HG03066 (cell line): ENCODE measurements at regions not wholly inside any gene's neighbourhood (a gene's known extent, or its start where the extent isn't known, plus 50 kb on each side); places are given as distances from the start of the nearest gene placed in this dataset.

Experiments
- ATAC-seq: cut with Tn5 transposase; IDR thresholded peaks from one replicate; pipeline ENCODE4 v1.9.1; 2021; ENCODE audit warnings: low read depth; ENCODE audit not compliant: unreplicated experiment

GRCh38 chr3:36248374-36248773 lies 131.9 kb upstream of the STAC start:
- no peak for ATAC-seq

GRCh38 chr3:36250191-36250590 lies 130.1 kb upstream of the STAC start:
- ATAC-seq: no peak

- no peak for ATAC-seq
These were observed 123.0 kb upstream of the STAC start for GRCh38 chr3:36257158-36257852.

- ATAC-seq: no peak
These were observed 121.9 kb upstream of the STAC start for GRCh38 chr3:36258421-36258820.

- ATAC-seq: no peak
These were observed 120.7 kb upstream of the STAC start for GRCh38 chr3:36259580-36259979.

- ATAC-seq: no peak
These were observed 111.0 kb upstream of the STAC start for GRCh38 chr3:36269274-36269673.

GRCh38 chr3:36282766-36283165 lies 97.5 kb upstream of the STAC start:
- no peak for ATAC-seq

GRCh38 chr3:36295296-36295695 lies 85.0 kb upstream of the STAC start:
- ATAC-seq: no peak

GRCh38 chr3:36297195-36297594 lies 83.1 kb upstream of the STAC start:
- no peak for ATAC-seq

GRCh38 chr3:36298188-36298587 lies 82.1 kb upstream of the STAC start:
- ATAC-seq: no peak

GRCh38 chr3:36302158-36302509 lies 78.2 kb upstream of the STAC start:
- ATAC-seq: no peak

- ATAC-seq: no peak
These were observed 77.7 kb upstream of the STAC start for GRCh38 chr3:36302626-36303025.

- no peak for ATAC-seq
These were observed 77.0 kb upstream of the STAC start for GRCh38 chr3:36303286-36303685.

GRCh38 chr3:36305929-36306520 lies 74.3 kb upstream of the STAC start:
- no peak for ATAC-seq

- no peak for ATAC-seq
These were observed 71.2 kb upstream of the STAC start for GRCh38 chr3:36309092-36309491.

GRCh38 chr3:36312351-36312750 lies 68.0 kb upstream of the STAC start:
- no peak for ATAC-seq

GRCh38 chr3:36317915-36318314 lies 62.4 kb upstream of the STAC start:
- ATAC-seq: no peak

- no peak for ATAC-seq
These were observed 61.6 kb upstream of the STAC start for GRCh38 chr3:36318621-36319200.

- ATAC-seq: no peak
These were observed 60.6 kb upstream of the STAC start for GRCh38 chr3:36319680-36320079.
